ENCODE measurements at regions not wholly inside any gene's neighbourhood (a gene's known extent, or its start where the extent isn't known, plus 50 kb on each side); places are given as distances from the start of the nearest gene placed in this dataset.

GRCh38 chr13:103283451-103283820 is 217.2 kb upstream of the SLC10A2 start:
- H3K36me3 ChIP-seq (ENCODE audit: control insufficient read depth, insufficient read depth, low read length) = no peaks in the 10 kb centered on the region
- no peak overlapping the region for H2AK5ac ChIP-seq (ENCODE audit: low read depth, low read length)
- dilution Hi-C loops (cut with HindIII; ENCODE audit: low sequenced_read_pairs, unreplicated experiment) = no loop called here
- no peak overlapping the region for H3K4me3 ChIP-seq (ENCODE audit: insufficient read depth, low read depth, low read length)
- H3K9ac ChIP-seq (ENCODE audit: low read depth, low read length) = no peak overlapping the region
- H4K5ac ChIP-seq (ENCODE audit: low read depth, low read length) = no peak overlapping the region
- 80% methylated on average over 1 of the region's 1 CpG; no CpG with 5 or more reads in 1 of the 2 experiments for WGBS, 2 experiments (ENCODE audit: extremely low coverage in 2 of 2, insufficient read length in 1 of 2)
- H3K4ac ChIP-seq (ENCODE audit: low read depth, low read length) = no peak overlapping the region
- ATAC-seq (ENCODE audit: low read depth) (no peak), DNase-seq (no peak)
- CTCF ChIA-PET = no interaction called here
- no peaks in the 10 kb centered on the region for H3K27me3 ChIP-seq (ENCODE audit: control insufficient read depth, insufficient read depth, low read length)
- H2BK15ac ChIP-seq (ENCODE audit: low read depth, low read length) = no peak overlapping the region
- no peak overlapping the region for H3K27ac ChIP-seq (ENCODE audit: insufficient read depth, low read length)
- intact Hi-C loops (cut with micrococcal nuclease) = no loop called here
- no peak overlapping the region for H3K4me2 ChIP-seq (ENCODE audit: low read depth, low read length)
- in situ Hi-C loops (cut with MboI; ENCODE audit: low sequenced_read_pairs) = no loop called here
- H3K79me1 ChIP-seq (ENCODE audit: low read depth in 1 of 2, low read length in 2 of 2) = no peaks in the 10 kb centered on the region
- no peak overlapping the region for H4K8ac ChIP-seq (ENCODE audit: low read depth in 2 of 2, low read length in 2 of 2)
- POLR2A ChIA-PET (ENCODE audit: unreplicated experiment) = no interaction called here
- H3K9me3 ChIP-seq (ENCODE audit: control insufficient read depth, insufficient read depth, low read length) = peaks cover 9% of the 10 kb centered on the region
- H3K23ac ChIP-seq (ENCODE audit: low read depth, low read length) = no peak overlapping the region
- no peaks in the 10 kb centered on the region for H3K4me1 ChIP-seq (ENCODE audit: control insufficient read depth, insufficient read depth, low read length)
- no peak overlapping the region for H3K56ac ChIP-seq (ENCODE audit: extremely low read depth, insufficient read depth, low read length)
- no peak overlapping the region for H2BK20ac ChIP-seq (ENCODE audit: low read depth, low read length)
- no peaks in the 10 kb centered on the region for H4K20me1 ChIP-seq (ENCODE audit: insufficient read depth, low read length)
- H3K14ac ChIP-seq (replicated peaks; ENCODE audit: low read depth, low read length) = no peak overlapping the region
- no peak overlapping the region for H2BK120ac ChIP-seq (ENCODE audit: low read depth, low read length)
- TF ChIP-seq RAD21 (IDR thresholded peaks at IDR 0.05; ENCODE audit: low read length) (no peak), FOS (IDR thresholded peaks at IDR 0.05; ENCODE audit: low read depth, low read length) (no peak), USF2 (IDR thresholded peaks at IDR 0.05; ENCODE audit: low read depth, low read length) (no peak), BHLHE40 (IDR thresholded peaks at IDR 0.05; ENCODE audit: low read depth, low read length) (no peak), MAFK (IDR thresholded peaks at IDR 0.05; ENCODE audit: low read depth, low read length) (no peak), SMC3 (IDR thresholded peaks at IDR 0.05; ENCODE audit: low read depth, low read length) (no peak), ELK1 (IDR thresholded peaks at IDR 0.05; ENCODE audit: borderline replicate concordance, low read depth, low read length) (no peak), CHD1 (IDR thresholded peaks at IDR 0.05; ENCODE audit: low read depth, low read length) (no peak), NFE2L2 (IDR thresholded peaks at IDR 0.05; ENCODE audit: low read depth, low read length) (no peak), MAZ (IDR thresholded peaks at IDR 0.05; ENCODE audit: borderline replicate concordance, low read depth, low read length) (no peak), MXI1 (IDR thresholded peaks at IDR 0.05; ENCODE audit: borderline replicate concordance, low read depth, low read length) (no peak), RFX5 (IDR thresholded peaks at IDR 0.05; ENCODE audit: low read depth, low read length) (no peak)
- no peak overlapping the region for H2AK9ac ChIP-seq (replicated peaks; ENCODE audit: low read depth, low read length, poor library complexity)
- no peak overlapping the region for H2AFZ ChIP-seq (replicated peaks; ENCODE audit: low read length, poor library complexity)
- H2BK5ac ChIP-seq (ENCODE audit: low read depth, low read length, poor library complexity, severe bottlenecking) = no peak overlapping the region
- no peak overlapping the region for H3K18ac ChIP-seq (ENCODE audit: low read depth, low read length)
- H4K91ac ChIP-seq (ENCODE audit: insufficient read depth, low read depth, low read length) = no peak overlapping the region
- H3K9me1 ChIP-seq (ENCODE audit: insufficient read depth, low read length) = no peaks in the 10 kb centered on the region
- BruUV-seq (replicated peaks) = no TSS peak

Measured in IMR-90 (cell line).